Caco-2 (cell line): ENCODE measurements at regions not wholly inside any gene's neighbourhood (a gene's known extent, or its start where the extent isn't known, plus 50 kb on each side); places are given as distances from the start of the nearest gene placed in this dataset.

ENCODE experiments used
- BruUV-seq: library from RNA; stranded (reverse); fragments of 400-500 nt; replicated peaks from 2 replicates; lab custom pipeline; 2021; lab: Mats Ljungman, UMichigan
- CTCF ChIA-PET: fragments of 300-600 bp; sonication (Branson Sonifier 250); formaldehyde crosslinking; loops from one replicate; lab custom pipeline; 2022; ENCODE audit warnings: antibody characterized with exemption; lab: Charles Lee
- POLR2A ChIA-PET: fragments of 300-600 bp; sonication (Branson Sonifier 250); formaldehyde crosslinking; loops from one replicate; lab custom pipeline; 2022; ENCODE audit warnings: antibody characterized with exemption; lab: Charles Lee
- DNase-seq, 2 experiments: peaks; one replicate each; pipeline versions ENCODE4 v3.0.0 to v3.0.0-alpha.2; 2020 to 2022
- H3K27me3 ChIP-seq: replicated peaks from 2 replicates; pipeline ENCODE4 v1.6.0; 2011; ENCODE audit warnings: low read length; ENCODE audit not compliant: control insufficient read depth, insufficient read depth
- H3K36me3 ChIP-seq: 2 replicates; pipeline ENCODE4 v1.5.1; 2011; ENCODE audit warnings: low read length; ENCODE audit not compliant: control insufficient read depth, insufficient read depth
- H3K4me1 ChIP-seq: fragments of 250-450 bp; sonication (Bioruptor Pico); 2 replicates; pipeline ENCODE4 v1.5.1; 2020; ENCODE audit warnings: mild to moderate bottlenecking
- H3K4me3 ChIP-seq: 2 replicates; pipeline ENCODE4 v1.5.1; 2011; ENCODE audit warnings: low read depth, mild to moderate bottlenecking, control low read depth, low read length
- H3K9me3 ChIP-seq: fragments of 250-450 bp; sonication (Bioruptor Pico); 2 replicates; pipeline ENCODE4 v1.5.1; 2020; ENCODE audit warnings: mild to moderate bottlenecking, moderate library complexity
- H3K27ac Mint-ChIP-seq: one replicate; pipeline ENCODE4 v1.8.0; 2022; ENCODE audit warnings: mixed read lengths; ENCODE audit not compliant: unreplicated experiment
- H3K27me3 Mint-ChIP-seq: one replicate; pipeline ENCODE4 v1.8.0; 2022; ENCODE audit warnings: mixed read lengths; ENCODE audit not compliant: insufficient read depth, unreplicated experiment
- H3K36me3 Mint-ChIP-seq: one replicate; pipeline ENCODE4 v1.8.0; 2022; ENCODE audit warnings: mild to moderate bottlenecking, mixed read lengths; ENCODE audit not compliant: insufficient read depth, unreplicated experiment
- H3K4me1 Mint-ChIP-seq: one replicate; pipeline ENCODE4 v1.8.0; 2022; ENCODE audit warnings: low read depth, mixed read lengths; ENCODE audit not compliant: unreplicated experiment
- H3K4me3 Mint-ChIP-seq: one replicate; pipeline ENCODE4 v1.8.0; 2022; ENCODE audit warnings: mild to moderate bottlenecking, moderate library complexity, mixed read lengths; ENCODE audit not compliant: unreplicated experiment
- H3K9me3 Mint-ChIP-seq: one replicate; pipeline ENCODE4 v1.8.0; 2022; ENCODE audit warnings: mixed read lengths; ENCODE audit not compliant: unreplicated experiment
- intact Hi-C: fragments of 100-400 bp; cut with micrococcal nuclease; formaldehyde crosslinking; loops from one replicate; pipeline ENCODE4 v1.10.0; 2022; ENCODE audit not compliant: unreplicated experiment
- TF ChIP-seq, protein P1 (sequence below), 2 experiments: fragments of 200-600 bp in 1 of 2; IDR thresholded peaks; 1 replicate in 1 of 2; 2 replicates in 1 of 2; pipeline versions ENCODE4 v1.5.1 to v1.8.0; 2011 to 2022; ENCODE audit warnings: antibody characterized with exemption in 1 of 2, control low read depth in 1 of 2, inconsistent platforms in 1 of 2, low read depth in 1 of 2, low read length in 1 of 2, mild to moderate bottlenecking in 1 of 2, moderate library complexity in 1 of 2; ENCODE audit not compliant: insufficient read depth in 1 of 2, severe bottlenecking in 1 of 2, unreplicated experiment in 1 of 2

DNA sequence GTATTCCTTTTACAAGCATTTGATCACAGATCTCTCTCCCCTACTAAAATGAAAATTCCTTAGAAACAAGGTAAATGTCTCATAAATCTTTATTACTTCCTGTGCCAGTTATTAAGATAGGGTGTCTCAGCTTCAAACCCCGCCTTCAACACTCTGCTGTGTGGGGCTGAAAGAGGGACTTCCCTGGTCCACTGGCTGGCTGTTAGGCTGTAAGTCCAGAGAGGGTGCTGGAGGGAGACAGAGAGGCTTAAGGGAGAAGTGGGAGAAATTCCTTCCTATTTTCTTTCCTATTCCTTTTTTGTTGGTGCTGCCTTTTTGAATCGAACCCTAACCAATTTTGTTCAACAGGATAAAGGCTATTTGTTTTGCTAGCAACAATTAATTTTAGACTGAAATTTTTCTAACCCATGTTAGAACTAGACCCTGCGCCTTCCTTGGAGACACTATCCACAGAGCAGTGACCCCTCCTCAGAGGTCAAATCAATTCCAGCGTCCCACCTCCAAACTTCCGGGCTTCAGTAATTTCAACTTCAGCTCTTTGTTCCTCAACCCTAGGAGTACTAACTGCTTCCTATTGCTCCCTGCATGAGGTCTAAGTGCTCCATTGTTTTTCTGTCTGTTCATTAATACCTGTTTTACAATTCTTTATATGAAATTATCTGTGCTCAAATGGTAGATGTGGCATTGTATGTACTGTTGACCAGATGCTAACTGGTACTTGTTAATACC is 207.5 kb upstream of the OPRM1 start:
- BruUV-seq: no TSS peak
- CTCF ChIA-PET: no interaction called here
- POLR2A ChIA-PET: no interaction called here
- Histone ChIP-seq H3K4me3 (no peak overlapping the region), H3K9me3 (no peaks in the 10 kb centered on the region), H3K36me3 (no peaks in the 10 kb centered on the region), H3K4me1 (no peaks in the 10 kb centered on the region), H3K27me3 (no peaks in the 10 kb centered on the region)
- no peak overlapping the region for H3K4me3 Mint-ChIP-seq
- TF ChIP-seq, protein P1, sequence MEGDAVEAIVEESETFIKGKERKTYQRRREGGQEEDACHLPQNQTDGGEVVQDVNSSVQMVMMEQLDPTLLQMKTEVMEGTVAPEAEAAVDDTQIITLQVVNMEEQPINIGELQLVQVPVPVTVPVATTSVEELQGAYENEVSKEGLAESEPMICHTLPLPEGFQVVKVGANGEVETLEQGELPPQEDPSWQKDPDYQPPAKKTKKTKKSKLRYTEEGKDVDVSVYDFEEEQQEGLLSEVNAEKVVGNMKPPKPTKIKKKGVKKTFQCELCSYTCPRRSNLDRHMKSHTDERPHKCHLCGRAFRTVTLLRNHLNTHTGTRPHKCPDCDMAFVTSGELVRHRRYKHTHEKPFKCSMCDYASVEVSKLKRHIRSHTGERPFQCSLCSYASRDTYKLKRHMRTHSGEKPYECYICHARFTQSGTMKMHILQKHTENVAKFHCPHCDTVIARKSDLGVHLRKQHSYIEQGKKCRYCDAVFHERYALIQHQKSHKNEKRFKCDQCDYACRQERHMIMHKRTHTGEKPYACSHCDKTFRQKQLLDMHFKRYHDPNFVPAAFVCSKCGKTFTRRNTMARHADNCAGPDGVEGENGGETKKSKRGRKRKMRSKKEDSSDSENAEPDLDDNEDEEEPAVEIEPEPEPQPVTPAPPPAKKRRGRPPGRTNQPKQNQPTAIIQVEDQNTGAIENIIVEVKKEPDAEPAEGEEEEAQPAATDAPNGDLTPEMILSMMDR (IDR thresholded peaks at IDR 0.05; ENCODE audit: insufficient read depth in 1 of 2, low read depth in 1 of 2, low read length in 1 of 2, severe bottlenecking in 1 of 2, unreplicated experiment in 1 of 2): no peak
- no peaks in the 10 kb centered on the region for H3K9me3 Mint-ChIP-seq
- H3K27me3 Mint-ChIP-seq: no peaks in the 10 kb centered on the region
- no peak for DNase-seq
- no peaks in the 10 kb centered on the region for H3K36me3 Mint-ChIP-seq
- no peaks in the 10 kb centered on the region for H3K4me1 Mint-ChIP-seq
- no peak overlapping the region for H3K27ac Mint-ChIP-seq
- intact Hi-C loops: no loop called here

- Mint-ChIP-seq H3K36me3 (no peaks in the 10 kb centered on the region), H3K9me3 (peaks cover 27% of the 10 kb centered on the region), H3K4me3 (no peak overlapping the region), H3K4me1 (no peaks in the 10 kb centered on the region), H3K27ac (no peak overlapping the region), H3K27me3 (no peaks in the 10 kb centered on the region)
- no TSS peak for BruUV-seq
- TF ChIP-seq, protein P1 (IDR thresholded peaks at IDR 0.05; ENCODE audit: insufficient read depth in 1 of 2, low read depth in 1 of 2, low read length in 1 of 2, severe bottlenecking in 1 of 2, unreplicated experiment in 1 of 2): no peak
- H3K36me3 ChIP-seq: no peaks in the 10 kb centered on the region
- H3K4me3 ChIP-seq: no peak overlapping the region
- ChIA-PET CTCF (no interaction called here), POLR2A (no interaction called here)
- intact Hi-C loops: loop anchor here (5.0 kb wide), 1 partner anchor 125 kb away; no protein-coding TSS in a partner anchor
- no peak for DNase-seq
- H3K27me3 ChIP-seq: no peaks in the 10 kb centered on the region
- no peaks in the 10 kb centered on the region for H3K9me3 ChIP-seq
- H3K4me1 ChIP-seq: peaks cover 4% of the 10 kb centered on the region; the same call in 1 of the 2 replicates
These were observed 221.9 kb upstream of the OPRM1 start for GRCh38 chr6:153817173-153817572.

GRCh38 chr6:153816366-153816765 is 222.7 kb upstream of the OPRM1 start:
- H3K9me3 ChIP-seq: no peaks in the 10 kb centered on the region
- Mint-ChIP-seq H3K4me3 (no peak overlapping the region), H3K4me1 (no peaks in the 10 kb centered on the region), H3K27ac (no peak overlapping the region), H3K27me3 (no peaks in the 10 kb centered on the region), H3K9me3 (peaks cover 27% of the 10 kb centered on the region), H3K36me3 (no peaks in the 10 kb centered on the region)
- POLR2A ChIA-PET: no interaction called here
- no peak overlapping the region for H3K4me3 ChIP-seq
- H3K27me3 ChIP-seq: no peaks in the 10 kb centered on the region
- CTCF ChIA-PET: no interaction called here
- BruUV-seq: no TSS peak
- H3K4me1 ChIP-seq: peaks cover 4% of the 10 kb centered on the region; the same call in 1 of the 2 replicates
- intact Hi-C loops: loop anchor here (5.0 kb wide), 1 partner anchor 126 kb away; no protein-coding TSS in a partner anchor
- H3K36me3 ChIP-seq: no peaks in the 10 kb centered on the region
- TF ChIP-seq, protein P1 (IDR thresholded peaks at IDR 0.05; ENCODE audit: insufficient read depth in 1 of 2, low read depth in 1 of 2, low read length in 1 of 2, severe bottlenecking in 1 of 2, unreplicated experiment in 1 of 2): no peak
- peak; percentile 4 to 48 for DNase-seq
